ENCODE measurements at regions not wholly inside any gene's neighbourhood (a gene's known extent, or its start where the extent isn't known, plus 50 kb on each side); places are given as distances from the start of the nearest gene placed in this dataset.
"Not testable (repeated sequence)": the region's sequence is repeated elsewhere in the genome, so short reads cannot be mapped to it uniquely, and the experiment has no call there.

DNA sequence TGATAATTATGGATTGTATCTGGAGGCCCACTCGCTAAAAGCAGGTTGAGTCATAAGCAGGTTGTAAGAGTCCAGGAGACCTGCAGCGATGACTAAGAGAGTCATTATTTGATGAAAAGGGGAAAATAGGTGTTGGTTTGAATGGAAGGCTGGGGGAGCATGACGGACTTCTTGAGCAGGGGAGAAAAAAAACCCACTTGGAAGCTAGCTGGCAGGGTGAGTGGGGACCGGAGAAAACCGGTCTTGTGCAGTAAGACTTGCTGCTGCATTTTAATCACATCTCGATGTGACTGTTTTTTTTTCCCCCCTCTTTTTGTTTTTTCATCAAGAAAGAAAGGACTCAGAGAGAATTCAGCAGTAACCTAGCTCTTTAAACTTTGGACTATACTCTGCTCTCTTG, 90.0 kb downstream of the IGSF1 start:
- no TSS peak for BruUV-seq (replicated peaks)
- ChIA-PET CTCF (no interaction called here), POLR2A (ENCODE audit: low non-redundant PET) (no interaction called here)
- Histone ChIP-seq H3K4me1 (ENCODE audit: insufficient read depth, low read length, poor library complexity, severe bottlenecking) (no peaks in the 10 kb centered on the region), H3K27me3 (replicated peaks; ENCODE audit: insufficient read depth, low read depth, low read length, poor library complexity) (peaks cover 30% of the 10 kb centered on the region), H3K4me3 (ENCODE audit: low read depth, low read length, poor library complexity, severe bottlenecking) (no peak overlapping the region), H3K27ac (ENCODE audit: low read depth, low read length, poor library complexity, severe bottlenecking) (no peak overlapping the region), H3K9me3 (ENCODE audit: low read depth, low read length, poor library complexity, severe bottlenecking) (no peaks in the 10 kb centered on the region), H3K36me3 (ENCODE audit: insufficient read depth, low read length, poor library complexity, severe bottlenecking) (no peaks in the 10 kb centered on the region)
- no peak for DNase-seq (ENCODE audit: low spot score)
- TF ChIP-seq EZH2 (IDR thresholded peaks at IDR 0.05; ENCODE audit: borderline replicate concordance, low read depth, low read length, poor library complexity, severe bottlenecking) (no peak), CTCF (conservative IDR thresholded peaks at IDR 0.05; ENCODE audit: low read depth, low read length) (no peak)
- intact Hi-C loops (cut with micrococcal nuclease; ENCODE audit: unreplicated experiment) = no loop called here

DNA sequence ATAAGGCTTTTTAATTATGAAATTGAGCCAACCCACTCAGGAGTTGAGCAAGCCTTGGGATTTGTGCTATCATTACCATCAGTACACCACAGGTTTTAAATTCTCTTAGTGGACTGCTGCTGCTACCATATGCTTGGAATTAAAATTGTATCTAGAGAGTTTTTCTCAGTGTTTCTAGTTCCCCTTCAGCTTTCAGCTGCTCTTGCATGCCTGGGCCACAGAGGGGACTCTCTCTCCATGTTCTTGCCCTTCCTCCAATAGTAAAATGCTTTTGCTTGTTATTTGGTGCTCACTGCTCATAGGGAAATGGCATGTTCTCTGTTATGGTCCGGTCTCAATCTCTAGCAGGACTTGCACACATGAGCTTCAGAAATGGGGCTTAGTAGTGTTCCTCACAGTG, 101.9 kb downstream of the IGSF1 start:
- Histone ChIP-seq H3K27me3 (replicated peaks; ENCODE audit: insufficient read depth, low read depth, low read length, poor library complexity) (peaks cover 3% of the 10 kb centered on the region), H3K9me3 (ENCODE audit: low read depth, low read length, poor library complexity, severe bottlenecking) (no peaks in the 10 kb centered on the region), H3K27ac (ENCODE audit: low read depth, low read length, poor library complexity, severe bottlenecking) (no peak overlapping the region), H3K4me3 (ENCODE audit: low read depth, low read length, poor library complexity, severe bottlenecking) (no peak overlapping the region), H3K4me1 (ENCODE audit: insufficient read depth, low read length, poor library complexity, severe bottlenecking) (no peaks in the 10 kb centered on the region), H3K36me3 (ENCODE audit: insufficient read depth, low read length, poor library complexity, severe bottlenecking) (no peaks in the 10 kb centered on the region)
- no TSS peak for BruUV-seq (replicated peaks)
- ChIA-PET CTCF (no interaction called here), POLR2A (ENCODE audit: low non-redundant PET) (no interaction called here)
- TF ChIP-seq CTCF (conservative IDR thresholded peaks at IDR 0.05; ENCODE audit: low read depth, low read length) (no peak), EZH2 (IDR thresholded peaks at IDR 0.05; ENCODE audit: borderline replicate concordance, low read depth, low read length, poor library complexity, severe bottlenecking) (no peak)
- intact Hi-C loops (cut with micrococcal nuclease; ENCODE audit: unreplicated experiment) = no loop called here
- DNase-seq (ENCODE audit: low spot score) = no peak

- no peaks in the 10 kb centered on the region for H3K36me3 ChIP-seq (ENCODE audit: insufficient read depth, low read length, poor library complexity, severe bottlenecking)
- no TSS peak for BruUV-seq (replicated peaks)
- H3K27ac ChIP-seq (ENCODE audit: low read depth, low read length, poor library complexity, severe bottlenecking) = no peak overlapping the region
- POLR2A ChIA-PET (ENCODE audit: low non-redundant PET) = no interaction called here
- DNase-seq (ENCODE audit: low spot score) = no peak
- no peaks in the 10 kb centered on the region for H3K4me1 ChIP-seq (ENCODE audit: insufficient read depth, low read length, poor library complexity, severe bottlenecking)
- intact Hi-C loops (cut with micrococcal nuclease; ENCODE audit: unreplicated experiment) = no loop called here
- no peak for TF ChIP-seq CTCF (conservative IDR thresholded peaks at IDR 0.05; ENCODE audit: low read depth, low read length)
- TF ChIP-seq EZH2 (IDR thresholded peaks at IDR 0.05; ENCODE audit: borderline replicate concordance, low read depth, low read length, poor library complexity, severe bottlenecking) = no peak
- peaks cover 8% of the 10 kb centered on the region for H3K27me3 ChIP-seq (replicated peaks; ENCODE audit: insufficient read depth, low read depth, low read length, poor library complexity)
- H3K4me3 ChIP-seq (ENCODE audit: low read depth, low read length, poor library complexity, severe bottlenecking) = no peak overlapping the region
- CTCF ChIA-PET = no interaction called here
- no peaks in the 10 kb centered on the region for H3K9me3 ChIP-seq (ENCODE audit: low read depth, low read length, poor library complexity, severe bottlenecking)
Measured at GRCh38 chrX:131170148-131170547, 112.0 kb downstream of the ARHGAP36 start.

DNA sequence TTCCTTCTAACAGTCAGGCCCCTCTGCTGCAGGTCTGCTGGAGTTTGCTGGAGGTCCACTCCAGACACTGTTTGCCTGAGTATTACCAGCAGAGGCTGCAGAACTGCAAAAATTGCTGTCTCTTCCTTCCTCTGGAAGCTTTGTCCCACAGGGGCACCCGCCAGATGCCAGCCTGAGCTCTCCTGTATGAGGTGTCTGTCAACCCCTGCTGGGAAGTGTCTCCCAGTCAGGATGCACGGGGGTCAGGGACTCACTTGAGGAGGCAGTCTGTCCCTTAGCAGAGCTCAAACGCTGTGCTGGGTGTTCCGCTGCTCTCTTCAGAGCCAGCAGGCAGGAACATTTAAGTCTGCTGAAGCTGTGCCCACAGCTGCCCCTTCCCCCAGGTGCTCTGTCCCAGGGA, 105.5 kb downstream of the ARHGAP36 start:
- H3K4me3 ChIP-seq (ENCODE audit: low read depth, low read length, poor library complexity, severe bottlenecking); H3K36me3 ChIP-seq (ENCODE audit: insufficient read depth, low read length, poor library complexity, severe bottlenecking); H3K27ac ChIP-seq (ENCODE audit: low read depth, low read length, poor library complexity, severe bottlenecking); H3K9me3 ChIP-seq (ENCODE audit: low read depth, low read length, poor library complexity, severe bottlenecking); CTCF ChIA-PET; BruUV-seq (replicated peaks); intact Hi-C loops (cut with micrococcal nuclease; ENCODE audit: unreplicated experiment); DNase-seq (ENCODE audit: low spot score); H3K4me1 ChIP-seq (ENCODE audit: insufficient read depth, low read length, poor library complexity, severe bottlenecking): not testable (repeated sequence)
- H3K27me3 ChIP-seq (replicated peaks; ENCODE audit: insufficient read depth, low read depth, low read length, poor library complexity) = peaks cover 14% of the 10 kb centered on the region
- POLR2A ChIA-PET (ENCODE audit: low non-redundant PET) = interaction anchor here (0.6 kb wide), 1 partner anchor 12 kb away, joined by 3 read pairs; no protein-coding TSS in a partner anchor

DNA sequence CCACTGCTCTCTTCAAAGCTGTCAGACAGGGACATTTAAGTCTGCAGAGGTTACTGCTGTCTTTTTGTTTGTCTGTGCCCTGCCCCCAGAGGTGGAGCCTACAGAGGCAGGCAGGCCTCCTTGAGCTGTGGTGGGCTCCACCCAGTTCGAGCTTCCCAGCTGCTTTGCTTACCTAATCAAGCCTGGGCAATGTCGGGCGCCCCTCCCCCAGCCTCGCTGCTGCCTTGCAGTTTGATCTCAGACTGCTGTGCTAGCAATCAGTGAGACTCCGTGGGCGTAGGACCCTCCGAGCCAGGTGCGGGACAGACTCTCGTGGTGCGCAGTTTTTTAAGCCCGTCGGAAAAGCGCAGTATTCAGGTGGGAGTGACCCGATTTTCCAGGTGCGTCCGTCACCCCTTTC, 99.5 kb downstream of the ARHGAP36 start:
- H3K4me3 ChIP-seq (ENCODE audit: low read depth, low read length, poor library complexity, severe bottlenecking); POLR2A ChIA-PET (ENCODE audit: low non-redundant PET); H3K27me3 ChIP-seq (replicated peaks; ENCODE audit: insufficient read depth, low read depth, low read length, poor library complexity); DNase-seq (ENCODE audit: low spot score); H3K27ac ChIP-seq (ENCODE audit: low read depth, low read length, poor library complexity, severe bottlenecking); BruUV-seq (replicated peaks); intact Hi-C loops (cut with micrococcal nuclease; ENCODE audit: unreplicated experiment); H3K36me3 ChIP-seq (ENCODE audit: insufficient read depth, low read length, poor library complexity, severe bottlenecking); H3K4me1 ChIP-seq (ENCODE audit: insufficient read depth, low read length, poor library complexity, severe bottlenecking); H3K9me3 ChIP-seq (ENCODE audit: low read depth, low read length, poor library complexity, severe bottlenecking); CTCF ChIA-PET: not testable (repeated sequence)
